ENCODE measurements at regions not wholly inside any gene's neighbourhood (a gene's known extent, or its start where the extent isn't known, plus 50 kb on each side); places are given as distances from the start of the nearest gene placed in this dataset.

DNA sequence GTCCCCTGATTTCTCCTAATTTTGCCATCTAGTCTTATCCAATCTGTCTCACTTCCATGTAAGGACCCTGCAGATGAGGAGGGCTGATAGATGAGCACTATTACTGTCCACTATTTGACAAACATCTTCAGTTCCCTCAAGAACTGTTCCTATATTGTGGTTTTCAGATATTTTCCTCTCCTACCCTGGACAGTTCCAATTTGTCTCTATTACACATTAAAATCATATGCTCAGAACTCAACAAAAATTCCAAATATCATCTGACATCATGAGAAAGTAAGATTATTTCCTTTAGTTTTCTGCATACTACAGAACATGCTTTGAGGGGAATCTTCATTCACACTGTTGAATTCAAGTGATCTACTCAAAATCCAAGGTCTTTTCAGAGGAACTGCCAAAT is 265.6 kb upstream of the ARID1B start:
- Mint-ChIP-seq H3K36me3 (no peaks in the 10 kb centered on the region), H3K4me3 (no peak overlapping the region), H3K9me3 (no peaks in the 10 kb centered on the region), H3K27me3 (peaks cover 6 to 15% of the 10 kb centered on the region in 2 donors), H3K4me1 (peaks cover 1 to 7% of the 10 kb centered on the region in 2 donors), H3K27ac (no peak overlapping the region)
- DNase-seq (no peak), ATAC-seq (replicated peaks) (no peak)

DNA sequence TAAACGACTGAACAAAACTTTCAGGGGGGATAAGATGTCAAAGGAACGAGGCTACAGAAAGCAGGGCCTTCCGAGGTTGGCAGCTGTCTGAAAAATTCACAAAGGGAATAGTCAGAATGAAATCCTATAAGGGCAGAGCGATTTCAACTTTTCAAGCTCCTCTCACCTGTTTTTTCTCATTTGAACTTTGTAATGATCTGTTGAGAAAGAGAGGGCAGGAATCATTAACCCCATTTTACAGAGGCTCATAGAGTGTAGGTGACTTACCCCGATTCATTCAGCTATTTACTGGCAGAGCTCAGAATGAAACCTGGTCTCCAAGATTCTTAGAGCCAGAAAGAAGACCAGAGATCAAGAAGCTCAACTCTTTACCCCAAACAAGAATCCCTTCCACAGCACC is 266.1 kb upstream of the ARID1B start:
- H3K9me3 Mint-ChIP-seq, result no peaks in the 10 kb centered on the region

DNA sequence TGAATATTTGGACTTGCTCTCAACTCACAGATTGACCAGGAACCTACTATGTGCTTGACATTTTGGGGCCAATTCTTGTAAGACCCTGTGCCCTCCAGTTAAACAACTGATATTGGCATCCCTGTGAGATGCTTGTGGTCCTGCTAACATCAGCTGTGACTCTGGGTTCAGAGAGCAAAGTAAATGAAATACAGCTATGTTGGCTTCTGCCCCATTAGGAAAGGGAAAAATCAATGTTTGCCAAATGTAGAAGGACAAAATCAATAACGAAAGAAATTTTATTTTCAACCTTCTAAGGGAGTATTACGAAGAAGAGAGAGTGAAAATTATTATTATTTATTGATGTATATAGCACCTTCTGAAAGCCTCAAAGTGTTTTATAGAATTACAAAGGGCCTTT is 266.9 kb upstream of the ARID1B start:
- Mint-ChIP-seq H3K27ac (no peak overlapping the region), H3K36me3 (no peaks in the 10 kb centered on the region), H3K4me1 (peaks cover 5 to 14% of the 10 kb centered on the region in 2 donors), H3K27me3 (peaks cover 6 to 12% of the 10 kb centered on the region in 2 donors), H3K9me3 (no peaks in the 10 kb centered on the region), H3K4me3 (no peak overlapping the region)
- ATAC-seq (replicated peaks) (no peak), DNase-seq (no peak)

More for the DNA sequence above, 266.1 kb upstream of the ARID1B start:
- DNase-seq, result no peak
- peaks cover 1 to 7% of the 10 kb centered on the region in 2 donors for H3K4me1 Mint-ChIP-seq
- ATAC-seq (replicated peaks), result no peak
- peaks cover 6 to 12% of the 10 kb centered on the region in 2 donors for H3K27me3 Mint-ChIP-seq
- no peaks in the 10 kb centered on the region for H3K36me3 Mint-ChIP-seq
- no peak overlapping the region for H3K27ac Mint-ChIP-seq
- H3K4me3 Mint-ChIP-seq, result no peak overlapping the region

DNA sequence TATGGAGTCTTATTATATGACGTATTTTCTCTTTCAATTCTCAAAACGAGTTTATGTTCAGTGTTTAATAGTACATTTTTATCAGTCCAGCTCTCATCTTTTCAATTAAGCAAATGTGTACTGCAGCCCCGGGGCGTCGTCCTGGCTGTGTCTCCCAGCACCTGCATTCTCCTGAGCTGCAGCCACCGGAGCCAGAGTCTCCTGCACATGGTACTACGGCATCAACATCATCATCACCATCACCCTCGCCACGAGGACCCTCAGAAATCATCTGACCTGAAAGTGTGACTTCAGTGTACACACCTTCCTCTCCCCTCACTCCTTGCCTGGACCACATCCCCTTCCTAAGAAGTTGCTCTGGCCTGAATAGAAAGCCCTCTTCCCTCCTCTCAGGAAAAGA is 267.7 kb upstream of the ARID1B start:
- Mint-ChIP-seq H3K4me1 (peaks cover 7 to 17% of the 10 kb centered on the region in 2 donors), H3K27me3 (peaks cover 6 to 12% of the 10 kb centered on the region in 2 donors), H3K9me3 (no peaks in the 10 kb centered on the region), H3K36me3 (no peaks in the 10 kb centered on the region), H3K4me3 (no peak overlapping the region), H3K27ac (no peak overlapping the region)
- no peak for DNase-seq
- ATAC-seq (replicated peaks), result no peak

DNA sequence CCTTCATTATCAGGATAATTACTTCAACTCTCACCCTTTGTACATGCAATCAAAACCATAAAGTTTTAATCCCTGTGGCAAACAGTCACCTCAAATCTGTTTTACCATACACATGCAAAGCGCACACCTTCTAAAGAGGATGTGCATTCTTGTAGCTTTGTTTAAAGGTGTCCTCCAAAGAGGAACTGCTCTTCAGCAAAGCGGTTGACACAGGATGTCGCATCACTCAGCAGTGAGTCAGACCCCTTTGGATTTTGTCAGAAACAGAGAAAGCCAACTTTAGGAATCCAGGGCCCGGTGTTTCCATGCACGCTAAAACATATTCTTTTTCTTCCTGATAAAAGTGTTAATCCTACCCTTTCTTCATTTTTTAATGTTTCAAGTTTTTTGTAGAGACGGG is 268.3 kb upstream of the ARID1B start:
- Mint-ChIP-seq H3K9me3 (no peaks in the 10 kb centered on the region), H3K4me1 (peaks cover 7 to 17% of the 10 kb centered on the region in 2 donors)
- no peak for DNase-seq

DNA sequence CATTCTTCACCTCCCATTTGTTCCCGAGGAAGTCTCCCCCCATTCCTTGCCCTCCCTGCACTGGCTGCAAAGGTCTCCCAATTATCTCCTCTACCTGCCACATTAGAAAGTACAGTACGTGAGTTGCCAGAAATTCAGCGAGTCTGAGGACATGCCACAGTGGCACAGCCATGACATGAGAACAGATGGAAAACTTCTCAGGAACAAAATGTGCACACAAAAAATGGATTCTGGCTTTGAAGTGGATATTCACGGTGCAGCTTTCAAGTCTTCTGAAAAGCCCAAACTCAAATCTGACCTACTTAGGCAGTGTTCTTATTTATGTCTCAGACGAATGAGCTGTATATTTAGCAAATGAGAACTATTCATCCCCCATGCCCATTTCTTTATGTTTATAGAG is 269.1 kb upstream of the ARID1B start:
- peaks cover 6 to 12% of the 10 kb centered on the region in 2 donors for H3K27me3 Mint-ChIP-seq
- H3K36me3 Mint-ChIP-seq, result no peaks in the 10 kb centered on the region
- DNase-seq (no peak), ATAC-seq (replicated peaks) (no peak)
- no peak overlapping the region for H3K27ac Mint-ChIP-seq
- peaks cover 7 to 17% of the 10 kb centered on the region in 2 donors for H3K4me1 Mint-ChIP-seq
- no peak overlapping the region for H3K4me3 Mint-ChIP-seq
- no peaks in the 10 kb centered on the region for H3K9me3 Mint-ChIP-seq

More for the DNA sequence above, 268.3 kb upstream of the ARID1B start:
- H3K27ac Mint-ChIP-seq, result no peak overlapping the region
- peak; percentile 89 for ATAC-seq (replicated peaks)
- no peaks in the 10 kb centered on the region for H3K36me3 Mint-ChIP-seq
- no peak overlapping the region for H3K4me3 Mint-ChIP-seq
- H3K27me3 Mint-ChIP-seq, result peaks cover 6 to 12% of the 10 kb centered on the region in 2 donors

DNA sequence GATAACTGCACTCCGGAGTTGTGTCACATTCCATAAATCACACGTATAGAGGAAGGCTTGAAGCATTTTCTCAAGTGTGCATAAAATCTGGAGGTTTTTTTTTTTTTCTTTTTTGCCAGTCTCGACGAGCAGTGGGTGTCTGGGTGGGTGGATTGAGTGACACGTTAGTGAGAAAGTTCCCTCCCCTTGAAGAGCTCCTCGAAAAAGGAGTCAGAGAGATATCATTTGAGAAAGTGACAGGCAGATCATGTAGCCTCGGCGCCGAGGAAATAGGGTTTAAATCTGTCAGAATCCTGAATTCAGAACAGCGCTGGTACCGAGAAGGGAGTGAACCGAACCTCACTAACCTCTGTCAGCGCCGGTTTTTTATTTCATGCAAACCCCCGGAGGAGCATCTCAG is 269.5 kb upstream of the ARID1B start:
- ATAC-seq (replicated peaks) (no peak), DNase-seq (no peak)
- Mint-ChIP-seq H3K36me3 (no peaks in the 10 kb centered on the region), H3K27ac (no peak overlapping the region), H3K9me3 (no peaks in the 10 kb centered on the region), H3K4me3 (no peak overlapping the region), H3K4me1 (peaks cover 7 to 17% of the 10 kb centered on the region in 2 donors), H3K27me3 (peaks cover 6 to 12% of the 10 kb centered on the region in 2 donors)

DNA sequence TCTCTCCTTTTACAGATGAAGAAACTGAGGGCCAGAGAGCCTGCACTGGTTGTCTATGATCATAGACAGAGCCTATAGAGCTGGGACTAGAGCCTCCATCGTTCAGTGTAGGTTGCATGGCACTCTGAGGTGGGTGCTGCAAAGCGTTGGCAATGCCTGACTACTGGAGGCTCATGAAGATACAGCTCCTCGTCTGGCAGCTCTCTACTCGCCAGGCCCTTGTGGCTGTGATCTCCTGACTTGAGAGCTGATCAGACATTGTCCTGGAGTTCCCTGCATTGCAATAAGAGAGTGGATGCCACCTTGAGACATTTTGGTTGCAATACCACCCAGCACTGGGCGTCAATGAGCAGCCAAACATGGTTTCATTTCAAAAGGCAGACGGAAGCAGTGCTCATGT is 270.1 kb upstream of the ARID1B start:
- Mint-ChIP-seq H3K4me3 (no peak overlapping the region), H3K4me1 (peaks cover 7 to 17% of the 10 kb centered on the region in 2 donors), H3K36me3 (no peaks in the 10 kb centered on the region), H3K27ac (no peak overlapping the region), H3K27me3 (peaks cover 6 to 8% of the 10 kb centered on the region in 2 donors), H3K9me3 (no peaks in the 10 kb centered on the region)
- no peak for ATAC-seq (replicated peaks)
- no peak for DNase-seq

DNA sequence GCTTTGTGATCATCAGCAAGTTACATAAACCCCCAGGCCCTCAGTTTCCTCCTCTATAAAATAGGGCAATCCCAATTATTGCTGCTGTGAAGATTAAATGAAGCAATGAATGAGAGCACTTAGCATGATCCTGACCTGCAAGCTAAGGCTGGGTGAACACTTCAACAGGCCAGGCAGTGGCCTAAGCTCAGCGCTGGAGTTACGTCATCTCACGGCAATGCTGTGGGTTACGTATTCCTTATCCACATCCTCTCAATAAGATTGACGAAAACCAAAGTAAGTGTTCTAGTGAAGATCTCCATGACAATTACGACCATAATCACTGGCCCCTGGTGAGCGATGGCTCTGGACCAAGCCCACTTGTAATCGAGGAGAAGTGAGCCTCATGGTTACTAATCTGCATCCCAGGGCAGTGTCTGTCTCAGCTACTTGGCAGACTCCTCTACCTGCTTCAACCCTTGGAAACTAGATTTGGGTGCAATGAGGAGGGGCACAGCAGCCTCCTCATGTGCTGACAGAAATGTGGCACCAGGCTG is 274.1 kb upstream of the ARID1B start:
- Mint-ChIP-seq H3K36me3 (peaks cover 0 to 9% of the 10 kb centered on the region in 2 donors), H3K4me3 (no peak overlapping the region), H3K27me3 (peaks cover 2 to 3% of the 10 kb centered on the region in 2 donors), H3K27ac (no peak overlapping the region), H3K9me3 (peaks cover 8 to 10% of the 10 kb centered on the region in 2 donors), H3K4me1 (peaks cover 5 to 10% of the 10 kb centered on the region in 2 donors)
- DNase-seq, result no peak
- no peak for ATAC-seq (replicated peaks)

DNA sequence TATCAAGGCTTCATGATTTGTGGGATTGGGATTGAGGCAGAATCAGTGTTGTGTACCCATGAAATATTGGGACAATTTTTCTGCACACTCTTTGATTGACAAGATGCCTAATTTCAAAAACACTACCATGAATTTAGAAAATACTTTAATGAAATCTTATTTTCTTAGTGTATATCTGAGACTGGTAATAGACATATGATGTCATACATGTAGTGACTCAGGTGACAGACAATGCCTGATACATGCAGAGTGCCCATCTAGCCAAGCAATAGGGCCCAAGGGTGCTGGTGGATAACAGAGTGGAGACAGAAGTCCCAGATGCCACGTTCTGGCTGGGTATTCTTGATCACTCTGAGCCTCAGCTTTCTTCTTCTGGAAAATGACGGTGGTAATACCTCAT is 279.6 kb upstream of the ARID1B start:
- no peak for ATAC-seq (replicated peaks)
- H3K9me3 Mint-ChIP-seq, result peaks cover 8 to 10% of the 10 kb centered on the region in 2 donors
- H3K4me1 Mint-ChIP-seq, result no peaks in the 10 kb centered on the region
- H3K27ac Mint-ChIP-seq, result no peak overlapping the region
- H3K36me3 Mint-ChIP-seq, result peaks cover 0 to 9% of the 10 kb centered on the region in 2 donors
- no peaks in the 10 kb centered on the region for H3K27me3 Mint-ChIP-seq
- DNase-seq, result no peak
- no peak overlapping the region for H3K4me3 Mint-ChIP-seq

DNA sequence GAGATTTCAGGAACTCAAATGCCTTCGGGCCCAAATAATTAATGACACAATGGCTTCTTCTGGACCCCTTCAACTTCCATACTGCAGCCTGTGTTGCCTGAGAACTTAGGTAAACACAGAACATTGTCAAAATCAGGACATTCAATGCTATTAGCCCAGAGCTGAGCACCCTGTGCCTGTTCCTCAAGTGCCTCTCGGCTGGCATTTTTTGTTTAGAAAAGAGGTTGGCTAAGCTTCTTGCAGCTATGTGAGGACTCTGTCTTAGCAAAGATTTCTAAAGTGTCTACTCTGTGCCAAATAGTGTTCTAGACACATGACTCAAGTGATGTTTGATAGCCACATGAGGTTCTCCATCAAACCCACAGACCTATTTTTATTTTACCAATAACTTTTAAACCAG is 289.3 kb upstream of the ARID1B start:
- H3K27me3 Mint-ChIP-seq, result no peaks in the 10 kb centered on the region
- ATAC-seq (replicated peaks), result no peak
- DNase-seq, result no peak
- H3K4me1 Mint-ChIP-seq, result no peaks in the 10 kb centered on the region
- H3K4me3 Mint-ChIP-seq, result no peak overlapping the region
- H3K27ac Mint-ChIP-seq, result no peak overlapping the region
- H3K36me3 Mint-ChIP-seq, result peaks cover 3 to 8% of the 10 kb centered on the region in 2 donors
- peaks cover 13 to 15% of the 10 kb centered on the region in 2 donors for H3K9me3 Mint-ChIP-seq

DNA sequence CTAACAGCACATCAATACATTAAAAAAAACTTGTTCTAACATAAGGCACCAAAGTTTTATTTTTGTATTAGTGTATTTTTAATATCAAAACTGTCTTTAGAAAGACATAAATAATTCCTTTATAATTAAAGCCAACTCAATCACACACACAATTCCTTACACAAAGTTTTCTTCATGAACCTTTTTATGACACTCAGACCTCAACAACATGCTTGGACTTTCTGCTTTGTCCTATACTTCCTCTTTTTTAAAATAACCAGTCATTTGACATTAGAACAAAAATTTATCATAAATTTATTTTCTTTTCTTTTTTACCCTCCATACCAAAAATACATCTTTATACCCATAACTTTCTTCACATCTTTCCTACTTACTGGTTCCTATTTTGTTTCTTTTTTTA is 292.0 kb upstream of the ARID1B start:
- Mint-ChIP-seq H3K4me1 (no peaks in the 10 kb centered on the region), H3K9me3 (peaks cover 5 to 9% of the 10 kb centered on the region in 2 donors), H3K27ac (no peak overlapping the region), H3K36me3 (peaks cover 0 to 6% of the 10 kb centered on the region in 2 donors), H3K27me3 (no peaks in the 10 kb centered on the region), H3K4me3 (no peak overlapping the region)
- ATAC-seq (replicated peaks) (no peak), DNase-seq (no peak)

DNA sequence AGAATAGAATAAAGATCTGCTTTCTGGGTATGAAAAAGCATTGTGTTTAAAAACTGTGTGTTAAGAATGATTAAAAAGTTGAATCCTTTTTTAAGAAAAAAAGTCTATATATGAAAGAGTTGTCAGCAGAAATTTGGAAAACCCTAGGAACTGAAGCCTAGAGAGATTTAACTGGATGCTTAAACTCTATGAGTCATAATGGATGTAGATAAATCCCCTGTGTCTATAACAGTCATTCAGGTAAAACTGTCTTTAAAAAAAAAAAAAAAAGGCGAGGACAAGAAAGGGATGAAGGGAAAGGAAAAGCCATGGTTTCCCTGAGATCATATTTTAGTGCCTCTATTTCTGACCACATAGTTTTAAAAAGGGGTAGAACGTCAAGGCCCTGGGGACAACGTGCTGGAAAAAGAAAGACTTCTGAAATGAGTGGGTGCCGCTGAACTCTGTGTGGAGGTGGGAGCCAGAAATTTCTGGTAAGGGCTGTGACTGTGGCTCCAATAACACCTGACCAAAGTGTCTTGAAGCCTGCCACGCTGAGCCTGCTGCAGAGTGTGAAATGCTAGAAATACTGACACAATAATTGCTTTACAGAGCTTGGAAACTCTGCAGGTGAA is 302.6 kb upstream of the ARID1B start:
- DNase-seq, result peak; percentile 3
- H3K4me1 Mint-ChIP-seq, result peaks cover 5 to 7% of the 10 kb centered on the region in 2 donors
- H3K4me3 Mint-ChIP-seq, result no peak overlapping the region

DNA sequence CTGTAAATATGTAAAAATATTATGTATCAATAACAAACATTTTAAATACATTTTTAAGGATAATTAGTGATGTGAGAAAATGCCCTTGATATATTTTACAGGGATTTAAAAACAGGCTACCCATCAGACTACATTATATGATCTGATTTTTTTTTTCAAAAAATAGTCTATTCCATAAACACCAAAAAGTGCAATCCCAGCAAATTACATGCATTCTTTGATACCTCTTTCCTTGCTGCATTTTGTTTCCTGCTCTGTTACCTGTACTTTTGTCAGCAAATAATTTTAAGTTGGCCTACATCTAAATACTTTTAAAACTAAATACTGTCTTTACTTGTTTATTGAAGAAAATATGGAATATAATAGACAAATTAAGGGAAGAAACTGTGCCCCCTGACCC is 306.2 kb upstream of the ARID1B start:
- no peak overlapping the region for H3K27ac Mint-ChIP-seq
- H3K4me3 Mint-ChIP-seq, result no peak overlapping the region
- H3K36me3 Mint-ChIP-seq, result peaks cover 0 to 3% of the 10 kb centered on the region in 2 donors
- H3K9me3 Mint-ChIP-seq, result peaks cover 8 to 15% of the 10 kb centered on the region in 2 donors
- no peak for DNase-seq
- H3K27me3 Mint-ChIP-seq, result no peaks in the 10 kb centered on the region
- peaks cover 5 to 7% of the 10 kb centered on the region in 2 donors for H3K4me1 Mint-ChIP-seq
- no peak for ATAC-seq (replicated peaks)

More for the DNA sequence above, 302.6 kb upstream of the ARID1B start:
- H3K27me3 Mint-ChIP-seq, result no peaks in the 10 kb centered on the region
- ATAC-seq (replicated peaks), result peak; percentile 70 to 87
- no peak overlapping the region for H3K27ac Mint-ChIP-seq
- peaks cover 3 to 6% of the 10 kb centered on the region in 2 donors for H3K9me3 Mint-ChIP-seq
- H3K36me3 Mint-ChIP-seq, result no peaks in the 10 kb centered on the region
